ENCODE measurements at regions not wholly inside any gene's neighbourhood (a gene's known extent, or its start where the extent isn't known, plus 50 kb on each side); places are given as distances from the start of the nearest gene placed in this dataset.
"Not testable (repeated sequence)": the region's sequence is repeated elsewhere in the genome, so short reads cannot be mapped to it uniquely, and the experiment has no call there.

GRCh38 chr21:27545754-27546349 lies 579.0 kb upstream of the ADAMTS5 start:
- peaks cover 5% of the 10 kb centered on the region for H3K4me1 ChIP-seq
- H3K4me3 ChIP-seq = no peak overlapping the region
- no peak for ATAC-seq
- intact Hi-C loops (cut with DNase I) = no loop called here
- no peak for TF ChIP-seq CTCF (IDR thresholded peaks at IDR 0.05)
- no peaks in the 10 kb centered on the region for H3K36me3 ChIP-seq (ENCODE audit: insufficient read depth in 1 of 2, low read depth in 1 of 2)
- H3K9me3 ChIP-seq = no peaks in the 10 kb centered on the region
- no peak for DNase-seq
- no peak overlapping the region for H3K27ac ChIP-seq
- 71 to 84% (median 76%) methylated on average over 4 of the region's 4 CpGs for WGBS, 3 donors
- H3K27me3 ChIP-seq (ENCODE audit: insufficient read depth in 3 of 3, low read length in 2 of 3) = no peaks in the 10 kb centered on the region

GRCh38 chr21:27542126-27542525 lies 575.2 kb upstream of the ADAMTS5 start:
- H3K9me3 ChIP-seq; H3K27me3 ChIP-seq (ENCODE audit: insufficient read depth in 3 of 3, low read length in 2 of 3); H3K4me1 ChIP-seq; H3K27ac ChIP-seq; DNase-seq; H3K36me3 ChIP-seq (ENCODE audit: insufficient read depth in 1 of 2, low read depth in 1 of 2); ATAC-seq; intact Hi-C loops (cut with DNase I); H3K4me3 ChIP-seq: not testable (repeated sequence)
- WGBS, 3 donors = 53 to 74% (median 61%) methylated on average over 1 of the region's 1 CpG

GRCh38 chr21:27536319-27536718 lies 569.4 kb upstream of the ADAMTS5 start:
- DNase-seq = no peak
- no peak for ATAC-seq
- H3K27me3 ChIP-seq (ENCODE audit: insufficient read depth in 3 of 3, low read length in 2 of 3) = no peaks in the 10 kb centered on the region
- H3K9me3 ChIP-seq = no peaks in the 10 kb centered on the region
- no peak for TF ChIP-seq CTCF (IDR thresholded peaks at IDR 0.05)
- no peaks in the 10 kb centered on the region for H3K4me1 ChIP-seq
- H3K27ac ChIP-seq = no peak overlapping the region
- no peak overlapping the region for H3K4me3 ChIP-seq
- intact Hi-C loops (cut with DNase I) = no loop called here
- no peaks in the 10 kb centered on the region for H3K36me3 ChIP-seq (ENCODE audit: insufficient read depth in 1 of 2, low read depth in 1 of 2)
- 88 to 97% (median 95%) methylated on average over 3 of the region's 3 CpGs for WGBS, 3 donors

- Histone ChIP-seq H3K9me3 (no peaks in the 10 kb centered on the region), H3K4me3 (no peak overlapping the region), H3K27me3 (ENCODE audit: insufficient read depth in 3 of 3, low read length in 2 of 3) (no peaks in the 10 kb centered on the region), H3K36me3 (ENCODE audit: insufficient read depth in 1 of 2, low read depth in 1 of 2) (no peaks in the 10 kb centered on the region), H3K4me1 (no peaks in the 10 kb centered on the region), H3K27ac (no peak overlapping the region)
- DNase-seq (no peak), ATAC-seq (no peak)
- no peak for TF ChIP-seq CTCF (IDR thresholded peaks at IDR 0.05)
- intact Hi-C loops (cut with DNase I) = no loop called here
- WGBS, 3 donors = 93 to 96% (median 93%) methylated on average over 4 of the region's 4 CpGs
Observed at GRCh38 chr21:27535188-27535587, 568.3 kb upstream of the ADAMTS5 start.

GRCh38 chr21:27534206-27534605 lies 567.3 kb upstream of the ADAMTS5 start:
- intact Hi-C loops (cut with DNase I) = no loop called here
- H3K27ac ChIP-seq = no peak overlapping the region
- H3K4me3 ChIP-seq = no peak overlapping the region
- TF ChIP-seq CTCF (IDR thresholded peaks at IDR 0.05) = no peak
- H3K36me3 ChIP-seq (ENCODE audit: insufficient read depth in 1 of 2, low read depth in 1 of 2) = no peaks in the 10 kb centered on the region
- H3K27me3 ChIP-seq (ENCODE audit: insufficient read depth in 3 of 3, low read length in 2 of 3) = no peaks in the 10 kb centered on the region
- ATAC-seq = no peak
- whole genome bisulfite sequencing, 3 donors = 30 to 44% (median 34%) methylated on average over 2 of the region's 2 CpGs
- H3K4me1 ChIP-seq = no peaks in the 10 kb centered on the region
- H3K9me3 ChIP-seq = no peaks in the 10 kb centered on the region
- DNase-seq = no peak

Measured in psoas muscle (tissue), 7 donors.